Lung (tissue), 11 donors: ENCODE measurements at regions not wholly inside any gene's neighbourhood (a gene's known extent, or its start where the extent isn't known, plus 50 kb on each side); places are given as distances from the start of the nearest gene placed in this dataset.
A peak's percentile ranks its signal among the peaks of the same experiment; 100 is the strongest.

Experiments
- ATAC-seq: fragments of 200-7000 bp; cut with Tn5 transposase; one replicate; pipeline ENCODE4 v1.9.1; 2020; ENCODE audit warnings: moderate number of reproducible peaks; ENCODE audit not compliant: insufficient read depth, low FRiP score
- DNase-seq, 3 donors: peaks; one replicate each; pipeline ENCODE4 v3.0.0-alpha.2; 2013 to 2017
- H3K27ac ChIP-seq, 2 donors: one replicate each; pipeline ENCODE4 v1.5.1; 2013; ENCODE audit warnings: mild to moderate bottlenecking in 2 of 2, moderate library complexity in 2 of 2, control low read depth in 1 of 2, inconsistent platforms in 1 of 2, low read depth in 1 of 2, low read length in 1 of 2
- H3K27me3 ChIP-seq, 3 donors: one replicate each; pipeline ENCODE4 v1.5.1; 2013; ENCODE audit warnings: low read length in 2 of 3; ENCODE audit not compliant: control insufficient read depth in 3 of 3, insufficient read depth in 3 of 3
- H3K36me3 ChIP-seq, 4 donors: one replicate each; pipeline ENCODE4 v1.5.1; 2013; ENCODE audit warnings: low read length in 4 of 4, mild to moderate bottlenecking in 1 of 4, moderate library complexity in 1 of 4; ENCODE audit not compliant: control insufficient read depth in 4 of 4, insufficient read depth in 4 of 4
- H3K4me1 ChIP-seq, 5 donors: one replicate each; pipeline ENCODE4 v1.5.1; 2013; ENCODE audit warnings: low read length in 5 of 5, mild to moderate bottlenecking in 2 of 5, moderate library complexity in 1 of 5; ENCODE audit not compliant: control insufficient read depth in 5 of 5, insufficient read depth in 5 of 5
- H3K4me3 ChIP-seq: one replicate; pipeline ENCODE4 v1.5.1; 2013; ENCODE audit warnings: mild to moderate bottlenecking, control low read depth, moderate library complexity
- H3K9ac ChIP-seq, 2 donors: one replicate each; pipeline ENCODE4 v1.5.1; 2013; ENCODE audit warnings: low read length in 2 of 2, control low read depth in 1 of 2; ENCODE audit not compliant: insufficient read depth in 1 of 2
- H3K9me3 ChIP-seq, 4 donors: one replicate each; pipeline ENCODE4 v1.5.1; 2013; ENCODE audit warnings: low read length in 3 of 4, mild to moderate bottlenecking in 1 of 4, moderate library complexity in 1 of 4; ENCODE audit not compliant: control insufficient read depth in 4 of 4, insufficient read depth in 3 of 4
- CTCF ChIP-seq: IDR thresholded peaks from 2 replicates; pipeline ENCODE4 v1.5.1; 2012; ENCODE audit warnings: mild to moderate bottlenecking; ENCODE audit errors: control extremely low read depth, extremely low read depth
- WGBS, 2 donors: extraction: QIAGEN DNeasy Blood & Tissue Kit; methylation state at CpG; one replicate each; pipeline ENCODE4 v1.1.7; 2013; 5-methylcytosine and 5-hydroxymethylcytosine counted together
- donor health status: control.
- donor health status: control.
- donor health status: Bipolar disorder and iron deficiency.
- donor health status: healthy.
- donor health status: DM: yes; HTN: yes; CAD: no.

- DNase-seq (no peak), ATAC-seq (no peak)
- Histone ChIP-seq H3K4me1 (peaks cover 0 to 7% (median 1%) of the 10 kb centered on the region in 5 donors), H3K4me3 (no peak overlapping the region), H3K27me3 (no peaks in the 10 kb centered on the region), H3K9me3 (peaks cover 0 to 18% (median 0%) of the 10 kb centered on the region in 4 donors), H3K27ac (no peak overlapping the region), H3K36me3 (no peaks in the 10 kb centered on the region), H3K9ac (no peak overlapping the region)
- 93 to 94% methylated on average over 14 of the region's 14 CpGs for WGBS, 2 donors
- no peak for TF ChIP-seq CTCF
Measured at GRCh38 chr22:47270463-47271135, 508.1 kb downstream of the TBC1D22A start.

GRCh38 chr22:47269516-47270088 lies 507.2 kb downstream of the TBC1D22A start:
- Histone ChIP-seq H3K27ac (no peak overlapping the region), H3K27me3 (no peaks in the 10 kb centered on the region), H3K9me3 (peaks cover 0 to 18% (median 0%) of the 10 kb centered on the region in 4 donors), H3K9ac (no peak overlapping the region), H3K4me1 (peaks cover 0 to 7% (median 0%) of the 10 kb centered on the region in 5 donors), H3K4me3 (no peak overlapping the region), H3K36me3 (no peaks in the 10 kb centered on the region)
- no peak for ATAC-seq
- WGBS, 2 donors: 76 to 85% methylated on average over 6 of the region's 6 CpGs
- no peak for TF ChIP-seq CTCF
- no peak for DNase-seq

- DNase-seq: peak in 2 of 3 donors; percentile 26 to 29
- TF ChIP-seq CTCF: no peak
- H3K9ac ChIP-seq: no peak overlapping the region
- no peaks in the 10 kb centered on the region for H3K36me3 ChIP-seq
- H3K27ac ChIP-seq: no peak overlapping the region
- ATAC-seq: no peak
- H3K4me1 ChIP-seq: peaks cover 0 to 7% (median 0%) of the 10 kb centered on the region in 5 donors
- H3K27me3 ChIP-seq: no peaks in the 10 kb centered on the region
- H3K9me3 ChIP-seq: peaks cover 0 to 20% (median 0%) of the 10 kb centered on the region in 4 donors
- WGBS, 2 donors: 69 to 76% methylated on average over 9 of the region's 9 CpGs
- no peak overlapping the region for H3K4me3 ChIP-seq
Measured at GRCh38 chr22:47267513-47268282, 505.2 kb downstream of the TBC1D22A start.
